Testis (tissue), 2 donors: ENCODE measurements at regions not wholly inside any gene's neighbourhood (a gene's known extent, or its start where the extent isn't known, plus 50 kb on each side); places are given as distances from the start of the nearest gene placed in this dataset.

Experiments
- CTCF ChIP-seq, 3 experiments: fragments of 450-650 bp in 2 of 3; fragments of 200-600 bp in 1 of 3; sonication (generic) in 1 of 3; IDR thresholded peaks; one replicate each; pipeline ENCODE4 v1.5.1; 2016 to 2019; ENCODE audit warnings: antibody characterized with exemption in 3 of 3, mild to moderate bottlenecking in 2 of 3, moderate library complexity in 1 of 3
- POLR2A ChIP-seq: fragments of 450-650 bp; IDR thresholded peaks from one replicate; pipeline ENCODE4 v1.6.1; 2017; ENCODE audit warnings: antibody characterized with exemption, mild to moderate bottlenecking, moderate library complexity

DNA sequence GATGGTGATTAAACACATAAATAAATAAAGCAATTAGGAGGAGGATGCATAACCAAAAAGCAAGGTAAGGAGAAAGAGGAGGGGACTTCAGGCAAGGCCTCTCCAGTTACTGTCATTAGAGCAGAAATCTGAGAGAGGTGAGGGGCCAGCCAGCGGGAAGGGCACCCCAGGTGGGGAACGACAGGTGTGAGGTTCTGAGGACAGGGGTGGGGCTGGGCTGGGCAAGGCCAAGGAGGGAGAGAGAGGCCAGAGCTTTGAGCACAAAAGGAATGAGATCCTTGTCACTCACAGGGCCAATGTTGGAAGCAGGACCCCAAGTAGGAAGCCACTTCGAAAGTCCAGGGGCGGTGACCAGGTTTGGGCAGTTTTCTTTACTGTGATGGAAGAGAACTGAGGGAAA lies 182.2 kb upstream of the RAB4A start:
- TF ChIP-seq CTCF (IDR thresholded peaks at IDR 0.05) (no peak), POLR2A (no peak)
